ENCODE measurements at regions not wholly inside any gene's neighbourhood (a gene's known extent, or its start where the extent isn't known, plus 50 kb on each side); places are given as distances from the start of the nearest gene placed in this dataset.

GRCh38 chr5:27814983-27815382 is 776.6 kb upstream of the CDH9 start:
- H3K27ac Mint-ChIP-seq, result no peak overlapping the region
- H3K4me1 ChIP-seq (ENCODE audit: control insufficient read depth, insufficient read depth, low read length), result no peaks in the 10 kb centered on the region
- intact Hi-C loops (cut with micrococcal nuclease), result no loop called here

DNA sequence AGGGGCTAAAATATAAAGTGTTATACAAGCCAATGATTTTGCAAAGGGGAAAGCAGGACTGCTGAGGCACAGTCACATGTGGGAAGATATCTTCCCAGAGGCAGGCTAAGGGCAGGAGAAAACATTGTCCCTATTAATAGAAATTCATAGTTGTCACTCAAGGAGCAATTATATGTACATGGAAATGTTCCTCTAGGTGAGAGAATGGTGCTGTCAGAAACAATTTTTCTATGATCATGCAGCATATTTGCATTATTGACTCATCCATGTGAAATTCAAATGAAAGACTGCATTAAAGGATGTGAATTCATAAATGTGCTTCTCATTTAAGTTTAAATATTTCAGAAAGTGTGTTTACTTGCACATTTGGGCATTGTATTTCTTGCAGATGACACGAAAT is 775.9 kb upstream of the CDH9 start:
- no peak for ATAC-seq
- H3K9me3 ChIP-seq (ENCODE audit: control insufficient read depth, insufficient read depth, low read length), result peaks cover 9% of the 10 kb centered on the region
- Mint-ChIP-seq H3K4me3 (no peak overlapping the region), H3K27ac (no peak overlapping the region), H3K9me3 (peaks cover 20 to 27% of the 10 kb centered on the region in 2 donors), H3K4me1 (no peaks in the 10 kb centered on the region), H3K36me3 (peaks cover 20% of the 10 kb centered on the region), H3K27me3 (ENCODE audit: low read depth in 2 of 2) (no peaks in the 10 kb centered on the region)
- no peaks in the 10 kb centered on the region for H3K27me3 ChIP-seq (ENCODE audit: control insufficient read depth, insufficient read depth, low read length)
- H3K4me1 ChIP-seq (ENCODE audit: control insufficient read depth, insufficient read depth, low read length), result no peaks in the 10 kb centered on the region
- H3K36me3 ChIP-seq (ENCODE audit: control insufficient read depth, insufficient read depth, low read length), result no peaks in the 10 kb centered on the region
- intact Hi-C loops (cut with micrococcal nuclease), result no loop called here
- TF ChIP-seq CTCF (IDR thresholded peaks at IDR 0.05), result no peak
- WGBS (ENCODE audit: insufficient coverage), result no CpG with 5 or more reads among the region's 1 CpG
- no peak overlapping the region for H3K27ac ChIP-seq (ENCODE audit: low read length)
- no peak for DNase-seq
- no peak overlapping the region for H3K4me3 ChIP-seq (ENCODE audit: low read length)

More at GRCh38 chr5:27814983-27815382, 776.6 kb upstream of the CDH9 start:
- no peaks in the 10 kb centered on the region for H3K27me3 Mint-ChIP-seq (ENCODE audit: low read depth in 2 of 2)
- no peak for DNase-seq
- no peak for TF ChIP-seq CTCF (IDR thresholded peaks at IDR 0.05)
- Histone ChIP-seq H3K36me3 (ENCODE audit: control insufficient read depth, insufficient read depth, low read length) (no peaks in the 10 kb centered on the region), H3K27ac (ENCODE audit: low read length) (no peak overlapping the region), H3K4me3 (ENCODE audit: low read length) (no peak overlapping the region), H3K9me3 (ENCODE audit: control insufficient read depth, insufficient read depth, low read length) (peaks cover 9% of the 10 kb centered on the region), H3K27me3 (ENCODE audit: control insufficient read depth, insufficient read depth, low read length) (no peaks in the 10 kb centered on the region)
- peaks cover 13% of the 10 kb centered on the region for H3K36me3 Mint-ChIP-seq
- no peaks in the 10 kb centered on the region for H3K4me1 Mint-ChIP-seq
- no peak for ATAC-seq
- H3K9me3 Mint-ChIP-seq, result peaks cover 22 to 23% of the 10 kb centered on the region in 2 donors
- no CpG with 5 or more reads among the region's 1 CpG for WGBS (ENCODE audit: insufficient coverage)
- no peak overlapping the region for H3K4me3 Mint-ChIP-seq

- H3K9me3 Mint-ChIP-seq, result peaks cover 10 to 21% of the 10 kb centered on the region in 2 donors
- no peaks in the 10 kb centered on the region for H3K9me3 ChIP-seq (ENCODE audit: control insufficient read depth, insufficient read depth, low read length)
- no peaks in the 10 kb centered on the region for H3K27me3 Mint-ChIP-seq (ENCODE audit: low read depth in 2 of 2)
- no peak overlapping the region for H3K27ac Mint-ChIP-seq
- 75% methylated on average over 2 of the region's 5 CpGs for WGBS (ENCODE audit: insufficient coverage)
- intact Hi-C loops (cut with micrococcal nuclease), result no loop called here
- DNase-seq, result no peak
- no peak overlapping the region for H3K4me3 Mint-ChIP-seq
- TF ChIP-seq CTCF (IDR thresholded peaks at IDR 0.05), result no peak
- no peaks in the 10 kb centered on the region for H3K4me1 Mint-ChIP-seq
- no peaks in the 10 kb centered on the region for H3K27me3 ChIP-seq (ENCODE audit: control insufficient read depth, insufficient read depth, low read length)
- H3K36me3 Mint-ChIP-seq, result peaks cover 10% of the 10 kb centered on the region
- H3K27ac ChIP-seq (ENCODE audit: low read length), result no peak overlapping the region
- no peaks in the 10 kb centered on the region for H3K36me3 ChIP-seq (ENCODE audit: control insufficient read depth, insufficient read depth, low read length)
- ATAC-seq, result no peak
- no peak overlapping the region for H3K4me3 ChIP-seq (ENCODE audit: low read length)
- no peaks in the 10 kb centered on the region for H3K4me1 ChIP-seq (ENCODE audit: control insufficient read depth, insufficient read depth, low read length)
Observed at GRCh38 chr5:27810458-27810857, 772.1 kb upstream of the CDH9 start.

DNA sequence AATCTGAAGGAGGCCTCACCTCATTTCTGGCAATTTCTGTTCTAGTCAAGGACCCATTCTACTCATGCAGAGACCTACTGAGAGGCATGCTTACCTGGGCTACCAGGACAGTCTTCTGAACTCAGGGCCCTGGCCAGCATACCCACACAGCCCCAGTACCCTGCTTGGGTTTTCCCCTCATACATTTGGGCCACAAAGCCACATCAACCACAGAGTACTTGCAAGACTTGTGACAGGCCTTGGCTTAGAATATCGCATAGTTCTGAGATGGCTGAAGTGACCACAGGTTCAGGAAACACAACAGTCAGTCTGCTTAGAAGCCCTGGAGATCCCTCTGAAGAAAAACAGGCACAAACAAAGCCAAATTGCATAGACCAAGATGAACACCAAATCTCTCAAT is 758.8 kb upstream of the CDH9 start:
- ATAC-seq, result no peak
- Mint-ChIP-seq H3K36me3 (peaks cover 13% of the 10 kb centered on the region), H3K9me3 (peaks cover 22 to 33% of the 10 kb centered on the region in 2 donors), H3K4me3 (no peak overlapping the region), H3K27ac (no peak overlapping the region), H3K27me3 (ENCODE audit: low read depth in 2 of 2) (no peaks in the 10 kb centered on the region), H3K4me1 (no peaks in the 10 kb centered on the region)
- H3K9me3 ChIP-seq (ENCODE audit: control insufficient read depth, insufficient read depth, low read length), result peaks cover 11% of the 10 kb centered on the region
- 64% methylated on average over 1 of the region's 1 CpG for WGBS (ENCODE audit: insufficient coverage)
- H3K36me3 ChIP-seq (ENCODE audit: control insufficient read depth, insufficient read depth, low read length), result no peaks in the 10 kb centered on the region
- DNase-seq, result no peak
- no peak overlapping the region for H3K27ac ChIP-seq (ENCODE audit: low read length)
- intact Hi-C loops (cut with micrococcal nuclease), result no loop called here
- TF ChIP-seq CTCF (IDR thresholded peaks at IDR 0.05), result no peak
- no peaks in the 10 kb centered on the region for H3K27me3 ChIP-seq (ENCODE audit: control insufficient read depth, insufficient read depth, low read length)
- no peak overlapping the region for H3K4me3 ChIP-seq (ENCODE audit: low read length)
- H3K4me1 ChIP-seq (ENCODE audit: control insufficient read depth, insufficient read depth, low read length), result no peaks in the 10 kb centered on the region
